Breast epithelium (tissue), 3 donors: ENCODE measurements at regions not wholly inside any gene's neighbourhood (a gene's known extent, or its start where the extent isn't known, plus 50 kb on each side); places are given as distances from the start of the nearest gene placed in this dataset.

Experiments
- POLR2A ChIP-seq: fragments of 450-650 bp; IDR thresholded peaks from one replicate; pipeline ENCODE4 v1.6.1; 2016; ENCODE audit warnings: antibody characterized with exemption, mild to moderate bottlenecking, moderate library complexity
- POLR2AphosphoS5 ChIP-seq, 3 donors: sonication (generic); formaldehyde crosslinking; IDR thresholded peaks; one replicate each; pipeline ENCODE4 v1.6.1; 2017; ENCODE audit warnings: antibody characterized with exemption in 3 of 3
- TF ChIP-seq, protein P1 (sequence below), 3 donors: fragments of 450-650 bp; IDR thresholded peaks; one replicate each; pipeline ENCODE4 v1.5.1; 2016 to 2017; ENCODE audit warnings: antibody characterized with exemption in 3 of 3, mild to moderate bottlenecking in 3 of 3, moderate library complexity in 3 of 3

DNA sequence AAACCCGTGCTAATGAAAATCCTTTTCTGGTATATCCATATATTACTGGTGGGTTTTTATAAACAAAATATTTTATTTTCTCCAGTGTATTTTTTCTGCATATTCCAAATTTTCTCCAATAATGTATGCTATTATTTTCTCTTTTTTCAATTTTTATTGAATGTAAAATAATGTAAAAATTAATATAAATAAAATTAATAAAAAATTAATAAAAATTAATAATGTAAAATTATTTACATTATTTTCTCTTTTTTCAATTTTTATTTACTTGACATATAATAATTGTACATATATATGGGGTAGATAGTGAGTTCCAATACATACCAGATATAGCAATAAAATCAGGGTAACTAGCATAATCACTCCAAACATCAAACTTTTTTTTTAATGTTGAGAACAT is 56.4 kb downstream of the OXSM start:
- TF ChIP-seq POLR2A (no peak), POLR2AphosphoS5 (IDR thresholded peaks at IDR 0.05) (no peak)
- TF ChIP-seq, protein P1, sequence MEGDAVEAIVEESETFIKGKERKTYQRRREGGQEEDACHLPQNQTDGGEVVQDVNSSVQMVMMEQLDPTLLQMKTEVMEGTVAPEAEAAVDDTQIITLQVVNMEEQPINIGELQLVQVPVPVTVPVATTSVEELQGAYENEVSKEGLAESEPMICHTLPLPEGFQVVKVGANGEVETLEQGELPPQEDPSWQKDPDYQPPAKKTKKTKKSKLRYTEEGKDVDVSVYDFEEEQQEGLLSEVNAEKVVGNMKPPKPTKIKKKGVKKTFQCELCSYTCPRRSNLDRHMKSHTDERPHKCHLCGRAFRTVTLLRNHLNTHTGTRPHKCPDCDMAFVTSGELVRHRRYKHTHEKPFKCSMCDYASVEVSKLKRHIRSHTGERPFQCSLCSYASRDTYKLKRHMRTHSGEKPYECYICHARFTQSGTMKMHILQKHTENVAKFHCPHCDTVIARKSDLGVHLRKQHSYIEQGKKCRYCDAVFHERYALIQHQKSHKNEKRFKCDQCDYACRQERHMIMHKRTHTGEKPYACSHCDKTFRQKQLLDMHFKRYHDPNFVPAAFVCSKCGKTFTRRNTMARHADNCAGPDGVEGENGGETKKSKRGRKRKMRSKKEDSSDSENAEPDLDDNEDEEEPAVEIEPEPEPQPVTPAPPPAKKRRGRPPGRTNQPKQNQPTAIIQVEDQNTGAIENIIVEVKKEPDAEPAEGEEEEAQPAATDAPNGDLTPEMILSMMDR (IDR thresholded peaks at IDR 0.05): no peak
